ENCODE measurements at regions not wholly inside any gene's neighbourhood (a gene's known extent, or its start where the extent isn't known, plus 50 kb on each side); places are given as distances from the start of the nearest gene placed in this dataset.

DNA sequence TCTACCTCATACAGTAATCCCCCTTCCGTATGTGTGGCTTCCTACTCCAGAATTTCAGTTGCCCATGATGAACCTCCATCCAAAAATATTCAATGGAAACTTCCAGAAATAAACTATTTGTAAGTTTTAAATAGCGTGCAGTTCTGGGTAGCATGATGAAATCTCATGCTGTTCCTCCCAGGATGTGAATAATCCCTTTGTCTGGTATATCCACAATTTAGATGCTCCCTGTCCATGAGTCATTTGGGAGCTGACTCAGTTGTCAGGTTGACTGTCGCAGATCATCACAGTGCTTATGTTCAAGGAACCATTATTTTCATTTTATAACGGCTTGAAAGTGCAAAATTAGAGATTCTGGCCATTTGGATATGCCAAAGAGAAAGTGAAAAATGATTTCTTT is 290.1 kb upstream of the CDH9 start:
- TF ChIP-seq CTCF (conservative IDR thresholded peaks at IDR 0.05; ENCODE audit: low read length) (no peak), EZH2phosphoT487 (IDR thresholded peaks at IDR 0.05; ENCODE audit: borderline replicate concordance, low read depth, low read length) (no peak)

Measured in OCI-LY7 (cell line).